Adrenal gland (tissue), 5 donors: ENCODE measurements at regions not wholly inside any gene's neighbourhood (a gene's known extent, or its start where the extent isn't known, plus 50 kb on each side); places are given as distances from the start of the nearest gene placed in this dataset.

Experiments
- POLR2A ChIP-seq, 2 donors: fragments of 450-650 bp; IDR thresholded peaks; one replicate each; pipeline ENCODE4 v1.6.1; 2017; ENCODE audit warnings: antibody characterized with exemption in 2 of 2, mild to moderate bottlenecking in 2 of 2, moderate library complexity in 1 of 2
- TF ChIP-seq, protein P1 (sequence below), 6 experiments: fragments of 450-650 bp in 4 of 6; fragments of 200-600 bp in 2 of 6; sonication (generic) in 1 of 6; IDR thresholded peaks; 1 replicate in 5 of 6; 2 replicates in 1 of 6; pipeline versions ENCODE4 v1.5.1 to v1.8.0; 2016 to 2021; ENCODE audit warnings: antibody characterized with exemption in 6 of 6, mild to moderate bottlenecking in 2 of 6, moderate library complexity in 1 of 6
- donor health status: DM: no; HTN: no; CAD: no.

DNA sequence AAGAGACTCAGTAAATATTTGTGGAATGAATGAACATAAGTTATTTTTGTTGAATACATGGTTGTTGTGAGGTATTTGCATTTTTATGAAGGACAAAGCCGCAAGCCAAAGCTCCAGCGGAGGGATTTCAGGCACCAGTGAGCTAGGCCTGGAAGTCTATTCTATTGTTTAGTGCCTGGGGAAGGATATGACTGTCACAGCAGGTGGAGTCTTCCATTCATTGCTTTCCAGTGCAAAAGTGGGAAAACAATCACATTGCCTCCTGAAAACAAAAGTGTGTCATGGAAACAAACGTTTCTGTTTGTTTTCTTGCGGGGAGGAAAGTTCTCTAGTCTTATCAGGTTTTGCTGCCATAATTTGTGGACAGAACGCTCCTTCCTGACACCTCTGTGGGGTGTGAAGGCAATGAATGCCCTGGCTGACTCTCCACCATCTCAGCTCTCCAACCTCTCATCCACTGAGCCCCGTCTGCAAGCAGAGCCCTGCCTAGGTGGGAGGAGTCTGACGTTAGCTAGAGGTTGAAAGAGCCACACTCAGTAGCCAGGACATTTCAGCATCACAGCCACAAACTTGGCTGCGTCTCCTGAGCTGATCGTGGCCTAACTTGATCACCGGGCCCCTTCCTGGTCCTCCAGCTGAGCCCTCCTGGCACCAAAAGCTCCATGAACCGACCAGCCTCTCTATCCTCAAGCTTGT lies 739.1 kb downstream of the MATN1 start:
- no peak for TF ChIP-seq POLR2A (IDR thresholded peaks at IDR 0.05)
- TF ChIP-seq, protein P1, sequence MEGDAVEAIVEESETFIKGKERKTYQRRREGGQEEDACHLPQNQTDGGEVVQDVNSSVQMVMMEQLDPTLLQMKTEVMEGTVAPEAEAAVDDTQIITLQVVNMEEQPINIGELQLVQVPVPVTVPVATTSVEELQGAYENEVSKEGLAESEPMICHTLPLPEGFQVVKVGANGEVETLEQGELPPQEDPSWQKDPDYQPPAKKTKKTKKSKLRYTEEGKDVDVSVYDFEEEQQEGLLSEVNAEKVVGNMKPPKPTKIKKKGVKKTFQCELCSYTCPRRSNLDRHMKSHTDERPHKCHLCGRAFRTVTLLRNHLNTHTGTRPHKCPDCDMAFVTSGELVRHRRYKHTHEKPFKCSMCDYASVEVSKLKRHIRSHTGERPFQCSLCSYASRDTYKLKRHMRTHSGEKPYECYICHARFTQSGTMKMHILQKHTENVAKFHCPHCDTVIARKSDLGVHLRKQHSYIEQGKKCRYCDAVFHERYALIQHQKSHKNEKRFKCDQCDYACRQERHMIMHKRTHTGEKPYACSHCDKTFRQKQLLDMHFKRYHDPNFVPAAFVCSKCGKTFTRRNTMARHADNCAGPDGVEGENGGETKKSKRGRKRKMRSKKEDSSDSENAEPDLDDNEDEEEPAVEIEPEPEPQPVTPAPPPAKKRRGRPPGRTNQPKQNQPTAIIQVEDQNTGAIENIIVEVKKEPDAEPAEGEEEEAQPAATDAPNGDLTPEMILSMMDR (IDR thresholded peaks at IDR 0.05) = no peak
